ENCODE measurements at regions not wholly inside any gene's neighbourhood (a gene's known extent, or its start where the extent isn't known, plus 50 kb on each side); places are given as distances from the start of the nearest gene placed in this dataset.
"Not testable (repeated sequence)": the region's sequence is repeated elsewhere in the genome, so short reads cannot be mapped to it uniquely, and the experiment has no call there.

DNA sequence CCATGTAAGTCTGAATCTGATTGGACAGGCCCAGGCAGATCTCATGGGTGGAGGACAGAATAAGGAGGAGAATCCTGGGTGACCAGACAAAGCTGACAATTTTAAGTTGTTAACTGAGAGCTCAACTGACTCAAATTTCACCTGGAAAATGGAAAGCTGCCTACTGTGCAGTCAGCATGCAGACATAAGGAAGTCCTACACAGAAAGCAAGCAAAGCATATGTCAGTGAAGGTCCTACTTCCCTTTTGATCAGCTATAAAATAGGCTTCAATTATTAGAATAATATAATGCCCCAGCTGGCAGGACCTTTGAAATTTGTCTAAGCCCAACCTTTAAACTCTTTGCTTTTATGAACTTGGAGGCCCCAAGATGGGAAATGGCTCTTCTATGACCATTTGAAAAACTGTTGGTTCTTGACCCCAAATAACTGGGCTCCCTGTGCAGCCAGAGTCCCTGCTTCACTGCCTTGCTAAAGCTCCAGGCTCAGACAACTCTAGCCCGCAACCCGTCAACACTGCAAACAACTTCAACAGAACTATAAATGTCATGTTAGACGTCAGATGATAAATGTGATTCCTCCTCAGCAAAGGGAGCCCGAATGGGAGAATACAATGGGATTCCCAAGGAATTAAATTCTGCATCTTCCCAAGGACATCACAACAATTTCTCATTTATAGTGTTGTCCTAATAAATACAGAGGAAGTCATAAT, 118.9 kb upstream of the ADRA1B start:
- no peak for DNase-seq

DNA sequence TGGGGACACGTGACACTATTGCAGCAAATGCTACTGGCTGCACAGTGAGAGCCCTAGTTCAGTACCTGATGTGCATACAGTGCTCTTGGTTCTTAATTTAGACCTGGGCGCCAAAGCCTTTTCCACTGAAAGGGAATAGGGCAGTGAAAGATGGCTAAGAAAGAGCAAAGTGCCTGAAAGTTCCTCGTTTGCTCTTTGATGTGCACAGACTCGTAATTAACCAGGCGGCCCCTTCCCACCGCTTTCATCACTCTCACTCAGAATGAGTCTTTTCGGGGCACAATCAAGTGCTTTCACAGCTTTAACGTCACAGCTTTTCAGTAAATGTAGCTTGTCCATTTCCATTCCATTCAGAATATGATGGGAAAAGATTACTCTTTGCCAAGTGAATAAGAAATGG, 116.6 kb upstream of the ADRA1B start:
- DNase-seq, result no peak

DNA sequence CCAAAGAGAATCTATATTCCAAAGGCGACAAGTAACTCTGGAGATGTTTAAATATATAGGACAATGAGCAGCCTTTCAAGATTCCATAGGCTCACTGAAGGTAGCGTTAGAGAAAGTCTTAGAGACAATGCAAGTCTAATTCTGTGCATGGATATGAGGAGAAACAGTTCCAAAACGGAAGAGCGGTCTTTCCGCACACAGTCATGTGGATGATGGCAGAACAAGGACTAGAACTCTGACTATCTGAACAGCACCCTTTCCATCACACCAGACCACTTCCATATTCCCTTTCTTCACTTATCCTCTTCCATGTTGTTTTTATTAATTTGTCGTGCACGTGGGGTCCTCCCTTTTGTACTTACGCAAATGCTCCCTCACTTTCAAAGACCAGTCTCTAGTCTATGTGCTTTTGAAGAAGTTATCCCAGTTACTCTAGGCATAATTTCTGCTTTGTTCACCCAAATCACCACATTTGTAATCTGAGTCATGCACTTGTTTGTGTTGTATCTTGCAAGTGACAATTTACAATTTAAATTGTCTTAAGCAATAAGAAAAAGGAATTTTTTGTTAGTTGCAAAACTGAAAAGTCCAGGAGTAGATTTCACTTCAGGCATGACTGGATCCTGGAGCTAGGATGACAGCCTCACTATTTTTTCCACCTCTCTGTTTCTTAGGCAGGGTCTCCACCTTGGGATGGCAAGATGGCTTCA, 116.0 kb upstream of the ADRA1B start:
- DNase-seq, result no peak

DNA sequence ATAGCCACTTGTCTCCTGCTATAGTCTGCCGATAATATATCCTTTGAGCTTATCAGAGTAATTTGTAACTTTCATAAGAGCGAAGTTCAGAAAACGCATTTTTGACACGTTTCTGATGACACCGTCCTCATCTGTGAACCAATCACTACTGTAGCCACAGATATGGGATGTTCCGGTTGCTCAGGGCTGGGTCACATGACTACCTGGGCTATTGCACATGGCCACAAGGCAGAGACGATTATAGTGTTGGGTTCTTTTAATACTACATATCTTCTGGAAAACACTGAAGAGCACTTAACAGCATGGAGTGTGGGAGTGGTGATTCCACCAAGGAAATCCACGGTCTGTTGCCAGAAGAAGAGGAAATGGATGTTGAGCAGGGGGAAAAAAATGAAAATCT, 115.0 kb upstream of the ADRA1B start:
- no peak for DNase-seq

DNA sequence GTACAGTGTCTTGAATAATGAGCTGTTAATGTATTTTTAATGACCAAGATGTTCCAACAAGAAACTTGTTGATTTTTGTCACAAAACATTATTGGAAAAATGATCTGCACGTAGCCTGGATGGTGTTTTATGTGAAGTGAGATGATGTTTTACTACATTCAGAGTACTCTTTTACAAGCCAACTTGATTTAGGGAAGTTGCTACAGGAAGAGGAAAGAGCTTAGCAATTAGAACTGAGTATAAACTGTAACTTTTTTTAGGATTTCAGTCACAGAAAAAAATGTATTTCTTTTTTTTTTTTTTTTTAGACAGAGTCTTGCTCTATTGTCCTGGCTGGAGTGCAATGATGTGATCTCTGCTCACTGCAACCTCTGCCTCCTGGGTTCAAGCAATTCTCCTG, 113.6 kb upstream of the ADRA1B start:
- no peak for DNase-seq

DNA sequence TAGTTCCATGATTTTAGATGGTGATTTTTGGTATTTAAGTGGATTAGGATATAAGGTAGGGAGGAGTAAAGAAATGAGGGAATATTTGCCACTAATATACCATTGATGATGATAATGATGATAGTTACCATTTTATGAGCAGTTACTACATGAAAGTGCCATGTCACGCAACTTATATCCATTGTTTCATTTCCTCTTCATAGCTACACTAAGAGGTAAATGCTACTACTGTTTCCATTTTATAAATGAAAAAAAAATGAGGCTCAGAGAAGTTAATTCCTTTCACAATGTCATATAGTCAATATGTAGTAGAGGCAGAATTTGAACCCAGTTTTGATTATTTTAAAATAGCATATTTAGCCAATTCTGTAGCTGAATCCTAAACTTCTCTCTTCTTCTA, 112.2 kb upstream of the ADRA1B start:
- no peak for DNase-seq

DNA sequence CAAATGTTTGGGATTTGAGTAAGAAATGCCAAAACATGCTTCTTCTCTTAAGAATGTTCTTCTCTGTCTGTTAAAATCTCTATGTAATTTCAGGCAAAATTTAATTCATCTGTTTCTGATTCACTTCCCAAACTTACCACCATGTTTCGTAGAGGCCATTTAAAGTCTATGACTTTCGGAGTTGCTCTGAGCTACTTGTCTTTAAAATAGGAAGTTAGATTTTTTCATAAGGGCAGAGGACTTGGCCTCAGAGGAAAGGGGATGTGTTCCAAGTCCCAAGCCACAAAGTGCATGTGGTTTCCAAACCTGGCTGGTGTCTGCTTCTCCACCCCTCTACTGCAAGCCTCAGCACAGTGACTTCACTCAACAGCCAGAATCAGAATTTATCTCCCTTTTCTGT, 111.3 kb upstream of the ADRA1B start:
- no peak for DNase-seq

DNA sequence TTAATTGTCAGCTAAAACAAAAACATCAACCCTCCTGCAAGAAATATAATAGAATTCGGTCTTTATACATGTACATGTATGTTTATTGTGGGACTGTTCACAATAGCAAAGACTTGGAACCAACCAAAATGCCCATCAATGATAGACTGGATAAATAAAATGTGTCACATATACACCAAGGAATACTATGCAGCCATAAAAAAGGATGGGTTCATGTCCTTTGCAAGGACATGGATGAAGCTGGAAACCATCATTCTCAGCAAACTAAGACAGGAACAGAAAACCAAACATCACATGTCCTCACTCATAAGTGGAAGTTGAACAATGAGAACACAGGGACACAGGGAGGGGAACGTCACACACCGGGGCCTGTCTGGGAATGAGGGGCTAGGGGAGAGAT, 109.1 kb upstream of the ADRA1B start:
- not testable (repeated sequence) for DNase-seq

DNA sequence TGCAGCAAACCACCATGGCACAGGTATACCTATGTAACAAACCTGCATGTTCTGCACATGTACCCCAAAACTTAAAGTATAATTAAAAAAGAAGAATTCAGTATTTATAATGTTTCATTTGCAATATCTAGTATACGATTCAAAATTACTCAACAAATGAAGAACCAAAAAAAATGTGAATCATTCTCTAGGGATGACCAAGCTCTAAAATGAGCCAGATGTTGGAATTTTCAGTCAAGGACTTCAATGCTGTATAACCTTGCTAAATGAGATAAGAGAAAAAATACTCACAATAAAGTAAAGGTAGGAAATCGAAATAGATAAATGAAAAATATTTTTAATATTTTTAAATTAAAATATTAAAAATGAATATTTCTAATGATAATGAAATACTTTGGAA, 108.7 kb upstream of the ADRA1B start:
- no peak for DNase-seq

DNA sequence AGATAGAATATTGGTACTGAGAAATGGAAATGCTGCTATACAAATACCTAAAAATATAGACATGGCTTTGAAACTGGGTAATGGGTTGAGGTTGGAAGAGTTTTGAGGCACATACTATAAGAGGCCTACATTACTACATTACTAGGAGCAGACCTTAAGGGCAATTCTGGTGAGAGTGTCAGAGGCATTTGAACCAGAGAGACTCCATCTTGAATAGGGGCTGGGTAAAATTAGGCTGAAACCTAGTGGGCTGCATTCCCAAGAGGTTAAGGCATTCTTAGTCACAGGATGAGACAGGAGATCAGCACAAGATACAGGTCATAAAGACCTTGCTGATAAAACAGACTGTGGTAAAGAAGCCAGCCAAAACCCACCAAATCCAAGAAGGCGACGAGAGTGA, 104.6 kb upstream of the ADRA1B start:
- no peak for DNase-seq

DNA sequence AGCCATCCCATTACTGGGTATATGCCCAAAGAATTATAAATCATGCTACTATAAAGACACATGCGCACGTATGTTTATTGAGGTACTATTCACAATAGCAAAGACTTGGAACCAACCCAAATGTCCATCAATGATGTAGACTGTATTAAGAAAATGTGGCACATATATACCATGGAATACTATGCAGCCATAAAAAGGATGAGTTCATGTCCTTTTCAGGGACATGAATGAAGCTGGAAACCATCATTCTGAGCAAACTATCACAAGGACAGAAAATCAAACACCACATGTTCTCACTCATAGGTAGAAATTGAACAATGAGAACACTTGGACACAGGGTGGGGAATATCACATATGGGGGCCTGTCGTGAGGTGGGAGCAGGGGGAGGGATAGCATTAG, 103.5 kb upstream of the ADRA1B start:
- not testable (repeated sequence) for DNase-seq

DNA sequence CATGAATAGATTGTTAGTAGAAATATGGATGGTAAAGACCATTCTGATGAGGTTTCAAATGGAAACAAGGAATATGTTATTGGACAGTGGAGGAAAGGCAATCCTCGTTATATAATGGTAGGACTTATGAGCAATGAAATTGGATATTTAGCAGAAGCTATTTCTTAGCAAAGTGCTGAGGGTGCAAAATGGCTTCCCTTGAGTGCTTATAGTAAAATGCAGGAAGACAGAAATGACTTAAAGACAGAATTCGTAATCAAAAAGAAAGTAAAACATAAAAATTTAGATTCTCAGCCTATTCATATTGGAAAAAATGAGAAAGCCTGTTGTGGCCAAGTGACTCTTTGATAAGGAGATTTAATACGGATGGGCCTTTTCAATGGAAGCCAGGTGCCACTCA, 102.1 kb upstream of the ADRA1B start:
- no peak for DNase-seq

DNA sequence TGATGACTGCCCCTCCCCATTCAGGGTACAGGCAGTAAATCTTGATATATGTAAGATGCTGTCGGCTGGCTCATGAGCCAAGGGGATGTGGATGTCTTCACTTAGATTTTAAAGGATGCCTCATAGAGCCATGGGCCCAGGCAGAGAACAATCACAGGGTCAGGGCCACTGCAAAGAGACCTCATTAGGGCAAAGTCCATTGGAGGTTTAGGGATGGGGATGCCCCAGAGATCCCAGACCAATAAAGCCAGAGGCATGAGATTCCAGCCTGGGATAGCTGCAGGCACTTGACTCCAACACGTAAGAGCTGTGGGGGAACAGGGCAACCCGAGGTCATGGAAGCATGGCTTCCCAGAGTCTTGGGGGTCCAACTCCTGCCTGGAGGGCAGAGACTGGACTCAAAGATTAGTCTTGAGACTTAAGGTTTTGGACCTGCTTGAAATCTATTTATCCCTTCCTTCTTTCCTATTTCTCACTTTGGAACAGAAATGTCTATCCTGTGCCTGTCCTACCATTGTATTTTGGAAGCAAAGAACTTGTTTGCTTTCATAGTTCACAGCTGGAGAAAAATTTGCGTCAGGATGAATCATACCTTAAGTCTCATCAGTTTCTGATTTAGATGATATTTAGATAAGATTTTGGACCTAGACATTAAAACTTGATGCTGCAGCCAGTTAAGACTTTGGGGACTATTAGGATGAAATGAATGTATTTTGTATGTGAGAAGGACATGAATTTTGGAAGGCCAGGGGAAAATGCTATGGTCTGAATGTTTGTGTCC, 101.3 kb upstream of the ADRA1B start:
- DNase-seq, result no peak

DNA sequence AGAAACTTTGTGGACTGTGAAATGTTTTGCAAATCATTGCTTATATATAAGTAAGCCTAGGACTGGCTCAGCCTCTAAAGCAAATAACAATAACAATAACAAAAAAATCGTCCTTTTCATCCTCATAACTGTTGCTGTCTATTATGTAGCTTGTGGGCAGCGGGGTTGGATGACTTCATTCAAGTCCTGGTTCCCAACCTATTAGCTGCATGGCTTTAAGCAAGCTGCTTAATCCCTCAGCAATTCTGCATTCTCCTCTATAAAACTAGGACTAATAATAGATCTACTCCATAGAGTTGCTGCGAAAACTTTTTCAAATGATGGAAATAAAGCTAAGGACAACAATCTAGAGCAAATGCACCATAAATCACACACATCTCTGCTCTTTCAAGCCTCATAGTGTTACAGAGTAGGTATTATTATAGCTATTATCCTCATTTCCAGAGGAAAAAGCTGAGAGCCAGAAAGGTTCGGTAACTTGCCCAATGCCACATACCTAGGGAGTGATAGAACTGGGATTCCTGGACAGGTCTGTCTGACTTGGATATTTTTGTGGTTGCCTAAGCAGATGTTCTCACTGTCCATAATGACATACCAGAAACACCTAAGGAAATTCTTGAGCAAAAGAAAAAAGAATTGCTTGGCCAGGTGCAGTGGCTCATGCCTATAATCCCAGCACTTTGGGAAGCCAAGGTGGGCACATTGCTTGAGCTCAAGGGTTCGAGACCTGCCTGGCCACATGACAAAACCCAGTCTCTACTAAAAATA, 98.8 kb upstream of the ADRA1B start:
- DNase-seq, result no peak

DNA sequence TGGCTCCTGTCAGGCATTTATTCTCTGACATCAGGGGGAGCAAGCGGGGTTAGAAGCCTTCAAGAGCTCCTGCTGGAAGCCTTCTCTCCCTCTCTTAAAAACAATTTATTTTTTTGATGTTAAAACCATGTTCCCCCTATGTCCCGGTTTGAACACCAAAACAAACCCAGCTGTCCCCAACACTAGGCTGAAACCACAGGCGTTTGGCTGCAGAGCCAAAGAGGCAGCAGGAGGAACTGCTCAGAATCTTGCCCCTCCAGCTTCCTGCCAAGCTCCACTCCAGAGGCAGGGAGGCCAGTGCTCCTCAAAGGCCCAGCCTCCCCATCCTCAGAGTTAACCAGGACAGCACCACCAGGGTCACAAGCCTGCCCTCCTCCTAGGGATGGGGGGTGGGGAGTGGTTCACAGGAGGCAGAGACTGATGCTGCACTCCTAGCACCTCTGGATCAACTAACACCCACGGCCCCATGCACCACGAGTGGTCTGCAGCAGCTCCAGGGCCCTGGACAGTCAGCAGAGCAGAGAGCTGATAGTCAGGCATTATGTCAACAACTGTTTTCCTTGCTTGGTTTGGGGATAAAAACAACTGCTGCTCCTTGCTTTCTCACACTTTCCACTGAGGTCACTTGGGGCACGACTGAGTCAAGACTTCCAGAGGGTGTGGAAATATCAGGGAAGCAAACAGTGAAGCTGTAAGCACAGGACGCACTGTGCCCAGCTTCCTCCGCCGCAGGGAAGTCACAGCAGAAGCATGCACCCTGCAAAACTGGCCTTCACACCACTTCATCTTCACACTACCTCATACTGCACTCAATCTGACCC, 96.5 kb upstream of the ADRA1B start:
- DNase-seq, result no peak

DNA sequence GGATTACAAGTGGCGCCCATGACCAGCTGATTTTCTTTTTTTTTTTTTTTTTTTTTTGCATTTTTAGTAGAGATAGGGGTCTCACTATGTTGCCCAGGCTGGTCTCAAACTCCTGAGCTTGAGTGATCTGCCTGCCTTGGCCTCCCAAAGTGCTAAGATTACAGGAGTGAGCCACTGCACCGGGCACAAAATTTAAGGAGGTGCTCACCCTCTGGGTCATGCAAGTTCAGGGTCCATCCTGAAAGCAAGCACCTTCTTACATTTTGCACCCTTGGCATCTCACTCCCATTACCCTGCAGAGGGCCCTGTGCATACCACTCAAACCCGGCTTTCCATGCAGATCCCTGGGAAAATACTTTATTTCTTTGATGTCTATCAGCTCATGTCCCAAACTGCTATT, 95.6 kb upstream of the ADRA1B start:
- DNase-seq, result no peak

DNA sequence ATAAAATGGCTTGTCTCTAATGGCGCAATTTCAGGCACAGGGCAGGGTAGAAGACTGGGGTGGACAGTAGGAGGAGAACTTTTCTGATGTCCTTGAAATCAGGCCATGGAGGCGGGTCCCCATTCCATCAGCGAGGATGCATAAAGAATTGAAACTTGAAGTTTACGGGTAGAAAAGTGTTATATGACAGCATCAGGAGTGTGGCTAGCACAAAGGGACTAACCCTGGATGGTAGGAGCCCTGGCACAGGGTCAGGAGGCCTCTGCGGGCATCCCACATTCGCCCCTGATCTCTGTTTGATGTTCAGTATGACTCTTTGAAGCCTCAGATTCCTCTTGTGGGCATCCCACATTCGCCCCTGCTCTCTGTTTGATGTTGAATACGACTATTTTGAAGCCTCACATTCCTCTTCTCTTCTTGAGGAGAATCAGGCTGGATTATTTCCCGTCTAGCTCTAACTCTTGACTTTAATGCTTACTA, 94.8 kb upstream of the ADRA1B start:
- DNase-seq, result no peak

DNA sequence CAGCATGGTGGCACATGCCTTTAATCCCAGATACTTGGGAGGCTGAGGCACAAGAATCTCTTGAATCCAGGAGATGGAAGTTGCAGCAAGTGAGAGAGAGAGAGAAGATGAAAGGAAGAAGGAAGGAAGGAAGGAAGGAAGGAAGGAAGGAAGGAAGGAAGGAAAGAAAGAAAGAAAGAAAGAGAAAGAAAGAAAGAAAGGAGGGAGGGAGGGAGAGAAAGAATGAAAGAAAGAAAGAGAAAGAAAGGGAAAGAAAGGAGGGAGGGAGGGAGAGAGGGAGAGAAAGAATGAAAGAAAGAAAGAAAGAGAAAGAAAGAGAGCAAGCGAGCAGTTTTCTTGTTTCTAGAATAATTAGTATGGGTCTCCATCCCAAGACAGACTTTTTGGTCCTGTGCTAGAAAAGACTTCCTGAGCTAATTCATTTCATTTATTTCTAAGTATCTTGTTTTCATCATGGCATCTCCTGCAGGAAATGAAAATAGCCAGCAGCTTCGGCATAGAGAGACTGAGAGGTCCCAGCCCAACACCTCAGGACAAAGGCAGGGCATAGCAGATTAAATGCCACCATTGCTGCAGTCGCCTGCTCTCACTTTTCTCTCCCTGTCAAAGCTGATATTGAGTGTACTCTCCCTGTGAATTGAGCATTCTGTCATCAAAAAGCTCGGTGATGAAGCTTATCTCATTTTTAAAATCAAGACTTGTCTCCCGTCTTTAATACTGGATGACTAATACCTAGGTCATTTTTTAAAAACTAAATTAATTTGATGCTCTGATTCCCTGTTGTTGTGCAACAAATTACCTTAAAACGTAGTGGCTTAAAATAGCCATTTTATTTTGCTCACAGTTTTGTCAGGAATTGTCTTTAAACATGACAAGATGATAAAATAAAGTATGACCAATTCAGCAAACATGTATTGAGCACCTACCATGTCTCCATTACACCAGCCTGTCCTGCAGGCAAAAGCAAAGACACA, 91.8 kb upstream of the ADRA1B start:
- DNase-seq, result no peak

DNA sequence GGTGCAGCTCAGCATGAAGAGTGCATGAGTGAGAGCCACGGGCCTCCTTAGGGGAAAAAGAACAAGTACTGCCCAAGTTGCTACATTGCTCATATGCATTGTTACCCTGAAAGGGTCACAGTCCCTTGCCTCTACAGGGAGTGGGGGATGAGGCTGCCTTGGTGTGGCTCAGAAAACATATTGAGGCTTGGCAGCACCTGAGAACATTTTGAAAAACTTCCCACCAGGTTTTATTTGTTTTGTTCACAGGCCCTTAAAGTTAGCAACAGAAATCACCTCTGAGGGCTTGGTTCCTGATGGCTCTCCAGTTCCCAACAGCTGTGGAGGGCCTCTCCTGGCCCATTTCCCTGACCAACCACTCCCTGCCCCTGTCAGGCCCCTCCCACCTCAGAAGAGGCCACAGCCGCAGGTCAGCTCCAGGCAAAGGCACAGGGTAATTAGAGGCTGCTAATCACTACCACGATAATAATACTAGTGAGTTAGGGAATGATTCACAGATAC, 90.7 kb upstream of the ADRA1B start:
- DNase-seq, result no peak

DNA sequence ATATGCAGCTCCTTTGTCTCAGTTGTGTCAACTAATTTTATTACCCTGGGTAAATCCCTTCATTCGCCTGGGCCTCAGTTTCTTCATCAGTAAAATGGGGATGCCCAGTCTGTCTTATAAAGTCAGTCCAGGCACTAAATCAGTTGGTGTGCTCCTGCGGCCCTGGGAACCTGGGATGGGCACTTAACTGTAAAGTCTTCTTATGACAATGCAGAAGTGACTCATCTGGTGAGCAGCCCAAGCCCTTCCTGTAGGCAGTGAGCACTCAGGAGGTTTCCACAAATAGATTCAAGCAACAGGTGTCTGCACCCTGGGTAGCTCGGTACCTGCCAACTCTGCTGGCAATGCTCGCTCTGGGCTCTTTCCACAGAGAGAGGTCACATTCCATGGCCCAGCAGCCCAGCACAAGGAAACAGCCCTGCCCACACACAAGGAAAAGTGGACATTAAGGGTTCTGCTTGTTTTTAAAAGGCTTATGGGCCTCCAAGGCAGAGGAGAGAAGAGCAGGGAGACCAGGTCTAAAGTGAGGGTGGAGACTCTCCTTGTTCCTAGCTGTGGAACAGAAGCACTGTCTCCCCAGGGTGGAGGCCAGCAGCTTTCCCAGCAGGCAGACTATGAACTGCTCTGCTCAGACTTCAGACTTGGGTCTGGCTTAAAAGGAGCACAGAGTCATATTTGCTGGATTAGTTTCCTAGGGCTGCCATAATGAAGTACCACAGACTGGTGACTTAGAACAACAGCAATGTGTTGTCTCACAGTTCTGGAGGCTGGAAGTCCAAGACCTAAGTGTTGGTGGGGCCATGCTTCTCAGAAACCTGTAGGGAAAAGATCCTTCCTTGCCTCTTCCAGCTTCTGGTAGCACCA, 89.7 kb upstream of the ADRA1B start:
- no peak for DNase-seq

Measured in activated CD4-positive, alpha-beta T cell treated with anti-CD3 and anti-CD28 coated beads, Interleukin-2, amount 50 U/mL, for 48 hours (primary cell).